ENCODE measurements at regions not wholly inside any gene's neighbourhood (a gene's known extent, or its start where the extent isn't known, plus 50 kb on each side); places are given as distances from the start of the nearest gene placed in this dataset.

- 68 to 80% methylated on average over 1 of the region's 1 CpG for WGBS, 2 donors
- no peak overlapping the region for H3K4me3 ChIP-seq
- TF ChIP-seq POLR2A (IDR thresholded peaks at IDR 0.05) (no peak), CTCF (IDR thresholded peaks at IDR 0.05) (no peak)
Observed at GRCh38 chr12:59219148-59219547, 298.8 kb upstream of the LRIG3 start.

GRCh38 chr12:59196989-59197388 lies 276.7 kb upstream of the LRIG3 start:
- no peaks in the 10 kb centered on the region for H3K27me3 ChIP-seq
- no peak for DNase-seq
- no peaks in the 10 kb centered on the region for H3K4me1 ChIP-seq
- no peak overlapping the region for H3K27ac ChIP-seq
- intact Hi-C loops (cut with DNase I), result no loop called here
- H3K36me3 ChIP-seq, result no peaks in the 10 kb centered on the region
- TF ChIP-seq CTCF (IDR thresholded peaks at IDR 0.05) (no peak), POLR2A (IDR thresholded peaks at IDR 0.05) (no peak)
- no peaks in the 10 kb centered on the region for H3K9me3 ChIP-seq
- H3K4me3 ChIP-seq, result no peak overlapping the region
- WGBS, 2 donors, result 86 to 100% methylated on average over 1 of the region's 1 CpG

More at GRCh38 chr12:59219148-59219547, 298.8 kb upstream of the LRIG3 start:
- Histone ChIP-seq H3K27ac (no peak overlapping the region), H3K27me3 (no peaks in the 10 kb centered on the region), H3K9me3 (no peaks in the 10 kb centered on the region), H3K4me1 (no peaks in the 10 kb centered on the region), H3K36me3 (no peaks in the 10 kb centered on the region)
- no peak for DNase-seq
- intact Hi-C loops (cut with DNase I), result no loop called here

GRCh38 chr12:59194794-59195193 lies 274.5 kb upstream of the LRIG3 start:
- WGBS, 2 donors, result 62 to 100% methylated on average over 2 of the region's 2 CpGs
- no peaks in the 10 kb centered on the region for H3K9me3 ChIP-seq
- no peak overlapping the region for H3K4me3 ChIP-seq
- TF ChIP-seq POLR2A (IDR thresholded peaks at IDR 0.05) (no peak), CTCF (IDR thresholded peaks at IDR 0.05) (no peak)
- H3K27me3 ChIP-seq, result no peaks in the 10 kb centered on the region
- DNase-seq, result no peak
- H3K36me3 ChIP-seq, result no peaks in the 10 kb centered on the region
- intact Hi-C loops (cut with DNase I), result no loop called here
- H3K27ac ChIP-seq, result no peak overlapping the region
- no peaks in the 10 kb centered on the region for H3K4me1 ChIP-seq

GRCh38 chr12:59193476-59194050 lies 273.3 kb upstream of the LRIG3 start:
- no peak for TF ChIP-seq CTCF (IDR thresholded peaks at IDR 0.05)
- TF ChIP-seq POLR2A (IDR thresholded peaks at IDR 0.05), result no peak
- Histone ChIP-seq H3K9me3 (no peaks in the 10 kb centered on the region), H3K36me3 (no peaks in the 10 kb centered on the region), H3K4me3 (no peak overlapping the region), H3K27ac (no peak overlapping the region), H3K27me3 (no peaks in the 10 kb centered on the region), H3K4me1 (no peaks in the 10 kb centered on the region)
- intact Hi-C loops (cut with DNase I), result no loop called here
- DNase-seq, result no peak
- WGBS, 2 donors, result 43 to 89% methylated on average over 1 of the region's 1 CpG

- WGBS, 2 donors, result 64 to 80% methylated on average over 1 of the region's 1 CpG
Observed at GRCh38 chr12:59191372-59191771, 271.1 kb upstream of the LRIG3 start.

More at GRCh38 chr12:59191372-59191771, 271.1 kb upstream of the LRIG3 start:
- Histone ChIP-seq H3K4me3 (no peak overlapping the region), H3K27ac (no peak overlapping the region), H3K27me3 (no peaks in the 10 kb centered on the region), H3K4me1 (no peaks in the 10 kb centered on the region), H3K9me3 (no peaks in the 10 kb centered on the region), H3K36me3 (no peaks in the 10 kb centered on the region)
- no peak for DNase-seq
- TF ChIP-seq CTCF (IDR thresholded peaks at IDR 0.05) (no peak), POLR2A (IDR thresholded peaks at IDR 0.05) (no peak)
- intact Hi-C loops (cut with DNase I), result no loop called here

Measured in esophagus squamous epithelium (tissue), 5 donors.